Thyroid gland (tissue), 4 donors: ENCODE measurements at regions not wholly inside any gene's neighbourhood (a gene's known extent, or its start where the extent isn't known, plus 50 kb on each side); places are given as distances from the start of the nearest gene placed in this dataset.
"Not testable (repeated sequence)": the region's sequence is repeated elsewhere in the genome, so short reads cannot be mapped to it uniquely, and the experiment has no call there.

Source experiments
- DNase-seq, 2 donors: peaks; one replicate each; pipeline ENCODE4 v3.0.0-alpha.2; 2019
- H3K27ac ChIP-seq, 3 donors: fragments of 200-600 bp; sonication (generic); 1 replicate in 2 of 3; 2 replicates in 1 of 3; pipeline ENCODE4 v1.5.1; 2016 to 2019; ENCODE audit warnings: mild to moderate bottlenecking in 1 of 3, moderate library complexity in 1 of 3
- H3K27me3 ChIP-seq: fragments of 200-600 bp; sonication (generic); one replicate; pipeline ENCODE4 v1.5.1; 2019
- H3K36me3 ChIP-seq, 2 donors: fragments of 200-600 bp; sonication (generic); one replicate each; pipeline ENCODE4 v1.5.1; 2016 to 2019
- H3K4me1 ChIP-seq, 2 donors: fragments of 200-600 bp; sonication (generic); one replicate each; pipeline ENCODE4 v1.5.1; 2017 to 2019
- H3K4me3 ChIP-seq, 3 donors: fragments of 200-600 bp; sonication (generic); replicated peaks in 1 of 3; 1 replicate in 2 of 3; 2 replicates in 1 of 3; pipeline ENCODE4 v1.5.1; 2016; ENCODE audit warnings: mild to moderate bottlenecking in 1 of 3
- H3K9me3 ChIP-seq: fragments of 200-600 bp; sonication (generic); one replicate; pipeline ENCODE4 v1.5.1; 2017
- CTCF ChIP-seq, 6 experiments: fragments of 200-600 bp in 3 of 6; fragments of 450-650 bp in 3 of 6; sonication (generic) in 3 of 6; IDR thresholded peaks; one replicate each; pipeline ENCODE4 v1.5.1; 2016 to 2019; ENCODE audit warnings: antibody characterized with exemption in 6 of 6, mild to moderate bottlenecking in 2 of 6, inconsistent platforms in 1 of 6, moderate library complexity in 1 of 6
- POLR2A ChIP-seq, 2 donors: fragments of 450-650 bp; IDR thresholded peaks; one replicate each; pipeline ENCODE4 v1.6.1; 2017; ENCODE audit warnings: antibody characterized with exemption in 2 of 2, mild to moderate bottlenecking in 2 of 2, moderate library complexity in 1 of 2
- WGBS, 2 donors: methylation state at CpG; one replicate each; pipeline ENCODE4 v1.1.5; 2017; 5-methylcytosine and 5-hydroxymethylcytosine counted together
- intact Hi-C: fragments of 100-400 bp; cut with DNase I; formaldehyde crosslinking; loops from one replicate; pipeline ENCODE4 v1.15.1; 2023

DNA sequence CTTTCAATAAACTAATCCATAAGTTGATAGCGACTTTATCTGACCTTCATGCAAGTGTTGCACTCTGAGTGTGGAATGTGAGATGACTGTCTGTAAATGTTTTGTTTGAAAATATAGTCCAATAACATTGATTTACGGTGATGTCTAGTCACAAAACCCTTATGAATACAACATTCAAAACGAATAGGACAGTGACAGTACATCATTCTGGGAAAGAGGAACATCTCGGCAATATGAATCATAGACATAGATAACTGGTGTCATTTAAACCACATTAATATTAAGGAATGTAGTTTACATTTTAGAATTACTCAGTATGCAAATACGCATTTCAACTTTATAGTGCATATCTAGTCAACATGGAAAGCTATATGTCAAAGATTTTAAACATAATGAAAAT is 1311.6 kb upstream of the ADGRL4 start:
- 75 to 90% methylated on average over 5 of the region's 5 CpGs for WGBS, 2 donors
- intact Hi-C loops = no loop called here

DNA sequence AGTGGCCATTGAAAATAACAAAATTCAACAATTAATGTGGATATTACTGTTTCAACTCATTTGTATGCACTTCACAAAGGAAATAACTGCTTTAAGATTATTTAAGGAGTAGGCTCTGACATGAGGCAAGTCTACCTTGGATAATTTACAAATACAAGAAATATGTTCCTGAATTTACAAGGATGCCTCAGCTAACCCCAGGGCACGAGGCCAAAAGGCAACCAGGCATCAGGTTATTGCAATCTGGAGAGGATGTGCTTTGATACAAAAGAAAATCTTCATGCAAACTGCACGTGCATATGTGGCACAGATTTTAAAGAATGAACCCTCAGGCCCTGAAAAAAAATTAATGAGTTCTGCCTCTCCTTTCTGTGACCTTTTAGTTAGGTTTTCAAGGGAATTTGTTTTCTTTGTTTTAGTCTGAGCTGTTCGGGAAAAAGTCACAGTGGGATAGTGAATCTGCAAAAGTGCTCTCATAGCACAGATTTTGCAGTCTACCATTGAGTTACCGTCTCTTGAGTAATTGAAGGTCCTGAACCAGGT is 1304.2 kb upstream of the ADGRL4 start:
- WGBS, 2 donors = 28 to 31% methylated on average over 4 of the region's 4 CpGs
- no peak overlapping the region for H3K4me3 ChIP-seq
- no peaks in the 10 kb centered on the region for H3K4me1 ChIP-seq
- peak; percentile 2 to 5 for DNase-seq
- TF ChIP-seq POLR2A (IDR thresholded peaks at IDR 0.05) = no peak
- no peaks in the 10 kb centered on the region for H3K9me3 ChIP-seq
- H3K27ac ChIP-seq = no peak overlapping the region
- H3K27me3 ChIP-seq = no peaks in the 10 kb centered on the region
- H3K36me3 ChIP-seq = no peaks in the 10 kb centered on the region
- intact Hi-C loops = no loop called here

More for the DNA sequence above, 1311.6 kb upstream of the ADGRL4 start:
- no peaks in the 10 kb centered on the region for H3K36me3 ChIP-seq
- no peaks in the 10 kb centered on the region for H3K4me1 ChIP-seq
- no peak overlapping the region for H3K4me3 ChIP-seq
- no peak for TF ChIP-seq POLR2A (IDR thresholded peaks at IDR 0.05)
- TF ChIP-seq CTCF (IDR thresholded peaks at IDR 0.05) = no peak
- no peak overlapping the region for H3K27ac ChIP-seq
- DNase-seq = no peak
- H3K9me3 ChIP-seq = no peaks in the 10 kb centered on the region
- no peaks in the 10 kb centered on the region for H3K27me3 ChIP-seq

GRCh38 chr1:80305466-80305865 is 1298.9 kb upstream of the ADGRL4 start:
- H3K27me3 ChIP-seq = no peaks in the 10 kb centered on the region
- 77 to 85% methylated on average over 2 of the region's 2 CpGs for WGBS, 2 donors
- intact Hi-C loops = no loop called here
- no peak overlapping the region for H3K4me3 ChIP-seq
- no peaks in the 10 kb centered on the region for H3K36me3 ChIP-seq
- H3K27ac ChIP-seq = no peak overlapping the region
- no peaks in the 10 kb centered on the region for H3K9me3 ChIP-seq
- DNase-seq = no peak
- no peaks in the 10 kb centered on the region for H3K4me1 ChIP-seq
- TF ChIP-seq CTCF (IDR thresholded peaks at IDR 0.05) (no peak), POLR2A (IDR thresholded peaks at IDR 0.05) (no peak)

- WGBS, 2 donors = 77% methylated on average over 3 of the region's 3 CpGs
- DNase-seq = no peak
- no peak overlapping the region for H3K4me3 ChIP-seq
- no peak overlapping the region for H3K27ac ChIP-seq
- no peaks in the 10 kb centered on the region for H3K36me3 ChIP-seq
- no peaks in the 10 kb centered on the region for H3K27me3 ChIP-seq
- H3K4me1 ChIP-seq = no peaks in the 10 kb centered on the region
- no peaks in the 10 kb centered on the region for H3K9me3 ChIP-seq
- no peak for TF ChIP-seq CTCF (IDR thresholded peaks at IDR 0.05)
- TF ChIP-seq POLR2A (IDR thresholded peaks at IDR 0.05) = no peak
- intact Hi-C loops = no loop called here
Measured at GRCh38 chr1:80293818-80294217, 1287.3 kb upstream of the ADGRL4 start.

- H3K27me3 ChIP-seq, H3K27ac ChIP-seq, H3K36me3 ChIP-seq, H3K9me3 ChIP-seq, DNase-seq, H3K4me1 ChIP-seq, intact Hi-C loops, H3K4me3 ChIP-seq: not testable (repeated sequence)
- 94% methylated on average over 3 of the region's 3 CpGs for WGBS, 2 donors
Measured at GRCh38 chr1:80288750-80289149, 1282.2 kb upstream of the ADGRL4 start.

- Histone ChIP-seq H3K4me1 (no peaks in the 10 kb centered on the region), H3K9me3 (no peaks in the 10 kb centered on the region), H3K27ac (no peak overlapping the region), H3K36me3 (no peaks in the 10 kb centered on the region), H3K27me3 (no peaks in the 10 kb centered on the region), H3K4me3 (no peak overlapping the region)
- DNase-seq = no peak
- TF ChIP-seq POLR2A (IDR thresholded peaks at IDR 0.05) = no peak
- TF ChIP-seq CTCF (IDR thresholded peaks at IDR 0.05) = no peak
- intact Hi-C loops = no loop called here
- 75 to 77% methylated on average over 4 of the region's 4 CpGs for WGBS, 2 donors
Measured at GRCh38 chr1:80282536-80282935, 1276.0 kb upstream of the ADGRL4 start.
